GM12878 (cell line): ENCODE measurements at regions not wholly inside any gene's neighbourhood (a gene's known extent, or its start where the extent isn't known, plus 50 kb on each side); places are given as distances from the start of the nearest gene placed in this dataset.

Experiments
- ATAC-seq: fragments of 200-7000 bp; cut with Tn5 transposase; 3 replicates; pipeline ENCODE4 v1.9.1; 2020; ENCODE audit warnings: mild to moderate bottlenecking, moderate library complexity
- BruUV-seq: library from RNA; stranded (reverse); fragments of 400-500 nt; replicated peaks from 2 replicates; lab custom pipeline; 2021; lab: Mats Ljungman, UMichigan
- CTCF ChIA-PET: fragments of 300-600 bp; sonication (Branson Sonifier 250); formaldehyde crosslinking; extraction: SDS; loops from one replicate; lab custom pipeline; 2021; ENCODE audit warnings: inconsistent platforms; lab: Yijun Ruan, JAX
- POLR2A ChIA-PET: fragments of 350-600 bp; formaldehyde crosslinking; extraction: SDS; loops from one replicate; lab custom pipeline; 2021; ENCODE audit warnings: inconsistent platforms; lab: Charles Lee
- RAD21 ChIA-PET: fragments of 300-600 bp; sonication (Branson Sonifier 250); formaldehyde crosslinking; loops from one replicate; lab custom pipeline; 2023; ENCODE audit warnings: antibody characterized with exemption; ENCODE audit not compliant: unreplicated experiment; lab: Charles Lee
- SMC1A ChIA-PET: fragments of 300-600 bp; sonication (Branson Sonifier 250); formaldehyde crosslinking; loops from one replicate; lab custom pipeline; 2023; ENCODE audit not compliant: unreplicated experiment, uncharacterized antibody; lab: Charles Lee
- DNase-seq: peaks from one replicate; pipeline ENCODE4 v3.0.0-alpha.2; 2011; ENCODE audit warnings: low read depth, low spot score
- FAIRE-seq: peaks from 3 replicates; lab custom pipeline; 2011; peaks lifted over from hg19 to GRCh38; lab: Jason Lieb, UNC
- H2AFZ ChIP-seq: 2 replicates; pipeline ENCODE4 v1.6.0; 2011; ENCODE audit warnings: low read depth, low read length, control low read depth; ENCODE audit not compliant: control insufficient read depth
- H3K27ac ChIP-seq: 2 replicates; pipeline ENCODE4 v1.5.1; 2011; ENCODE audit warnings: control low read depth; ENCODE audit not compliant: control insufficient read depth, insufficient read depth
- H3K27me3 ChIP-seq, 2 experiments: replicated peaks in 1 of 2; 2 replicates each; pipeline versions ENCODE4 v1.6.0 to v1.6.1; 2011; ENCODE audit warnings: low read length in 1 of 2; ENCODE audit not compliant: control insufficient read depth in 2 of 2, insufficient read depth in 2 of 2
- H3K36me3 ChIP-seq, 2 experiments: 2 replicates each; pipeline ENCODE4 v1.5.1; 2011; ENCODE audit warnings: low read length in 1 of 2; ENCODE audit not compliant: control insufficient read depth in 2 of 2, insufficient read depth in 2 of 2
- H3K4me1 ChIP-seq: 2 replicates; pipeline ENCODE4 v1.6.1; 2011; ENCODE audit warnings: mild to moderate bottlenecking, low read length, moderate library complexity, mixed read lengths; ENCODE audit not compliant: control insufficient read depth, insufficient read depth
- H3K4me2 ChIP-seq: 2 replicates; pipeline ENCODE4 v1.6.0; 2011; ENCODE audit warnings: control low read depth; ENCODE audit not compliant: control insufficient read depth, insufficient read depth
- H3K4me3 ChIP-seq: fragments of 200-600 bp; sonication (generic); 2 replicates; pipeline ENCODE4 v1.5.1; 2016
- H3K79me2 ChIP-seq: 2 replicates; pipeline ENCODE4 v1.6.0; 2011; ENCODE audit warnings: low read length; ENCODE audit not compliant: control insufficient read depth, insufficient read depth
- H3K9ac ChIP-seq: 2 replicates; pipeline ENCODE4 v1.8.0; 2011; ENCODE audit warnings: low read length, control low read depth, mixed read lengths; ENCODE audit not compliant: control insufficient read depth, insufficient read depth
- H3K9me3 ChIP-seq: replicated peaks from 3 replicates; pipeline ENCODE4 v1.5.1; 2011; ENCODE audit warnings: mild to moderate bottlenecking, low read length; ENCODE audit not compliant: control insufficient read depth, insufficient read depth
- H4K20me1 ChIP-seq: 2 replicates; pipeline ENCODE4 v1.6.0; 2011; ENCODE audit not compliant: control insufficient read depth, insufficient read depth
- BCLAF1 ChIP-seq: fragments of 450-650 bp; IDR thresholded peaks from 2 replicates; pipeline ENCODE4 v1.6.1; 2017; ENCODE audit warnings: antibody characterized with exemption, mild to moderate bottlenecking, moderate library complexity
- BHLHE40 ChIP-seq, 2 experiments: fragments of 450-650 bp in 1 of 2; IDR thresholded peaks; 2 replicates each; pipeline ENCODE4 v1.6.1; 2011 to 2017; ENCODE audit warnings: low read depth in 2 of 2, borderline replicate concordance in 1 of 2, improper control_type of control experiment in 1 of 2, low read length in 1 of 2, mild to moderate bottlenecking in 1 of 2
- CEBPB ChIP-seq, 2 experiments: fragments of 150-350 bp in 1 of 2; IDR thresholded peaks; 2 replicates each; pipeline ENCODE4 v1.6.1; 2012 to 2014; ENCODE audit warnings: low read depth in 2 of 2, low read length in 2 of 2, borderline replicate concordance in 1 of 2, inconsistent platforms in 1 of 2
- EP300 ChIP-seq, 2 experiments: fragments of 150-350 bp in 1 of 2; IDR thresholded peaks; 2 replicates each; pipeline ENCODE4 v1.6.1; 2011 to 2012; ENCODE audit warnings: low read depth in 2 of 2, low read length in 2 of 2, borderline replicate concordance in 1 of 2, improper control_type of control experiment in 1 of 2, inconsistent platforms in 1 of 2; ENCODE audit not compliant: control insufficient read depth in 1 of 2
- HDGF ChIP-seq: fragments of 450-650 bp; IDR thresholded peaks from 2 replicates; pipeline ENCODE4 v1.6.1; 2016; ENCODE audit warnings: antibody characterized with exemption
- MYC ChIP-seq: IDR thresholded peaks from 2 replicates; pipeline ENCODE4 v1.6.1; 2011; ENCODE audit warnings: mild to moderate bottlenecking, low read length, moderate library complexity, inconsistent platforms; ENCODE audit not compliant: insufficient read depth, insufficient replicate concordance, insufficient read length, severe bottlenecking
- NFYB ChIP-seq: IDR thresholded peaks from 2 replicates; pipeline ENCODE4 v1.6.1; 2011; ENCODE audit warnings: low read depth, mild to moderate bottlenecking, low read length, improper control_type of control experiment, moderate library complexity; ENCODE audit not compliant: insufficient read depth
- PML ChIP-seq: IDR thresholded peaks from 2 replicates; pipeline ENCODE4 v1.6.1; 2012; ENCODE audit warnings: low read length, inconsistent platforms
- RCOR1 ChIP-seq: conservative IDR thresholded peaks from 2 replicates; pipeline ENCODE4 v1.6.1; 2012; ENCODE audit warnings: low read depth, low read length, improper control_type of control experiment
- SIX5 ChIP-seq: IDR thresholded peaks from 2 replicates; pipeline ENCODE4 v1.6.1; 2011; ENCODE audit warnings: mild to moderate bottlenecking, low read depth, low read length, moderate library complexity; ENCODE audit not compliant: severe bottlenecking
- SPI1 ChIP-seq: IDR thresholded peaks from 2 replicates; pipeline ENCODE4 v1.6.1; 2011; ENCODE audit warnings: low read depth, mild to moderate bottlenecking, low read length, moderate library complexity, borderline replicate concordance; ENCODE audit not compliant: insufficient read depth
- SUPT20H ChIP-seq: IDR thresholded peaks from 2 replicates; pipeline ENCODE4 v1.6.1; 2011; ENCODE audit warnings: low read depth, mild to moderate bottlenecking, low read length, moderate library complexity, borderline replicate concordance; ENCODE audit not compliant: control insufficient read depth
- TCF3 ChIP-seq: IDR thresholded peaks from 2 replicates; pipeline ENCODE4 v1.6.1; 2012; ENCODE audit warnings: low read depth, mild to moderate bottlenecking, low read length, borderline replicate concordance; ENCODE audit not compliant: insufficient read depth
- USF2 ChIP-seq: IDR thresholded peaks from 2 replicates; pipeline ENCODE4 v1.6.1; 2011; ENCODE audit warnings: low read depth, low read length, improper control_type of control experiment, borderline replicate concordance
- ZBTB40 ChIP-seq: fragments of 450-650 bp; IDR thresholded peaks from 2 replicates; pipeline ENCODE4 v1.6.1; 2016; ENCODE audit warnings: mild to moderate bottlenecking, moderate library complexity, borderline replicate concordance
- ZNF274 ChIP-seq: IDR thresholded peaks from one replicate; pipeline ENCODE4 v1.8.0; 2011; ENCODE audit not compliant: insufficient read length, insufficient read depth
- WGBS: methylation state at CpG from one replicate; pipeline ENCODE4 v1.1.6; 2016; ENCODE audit warnings: low lambda C conversion rate; ENCODE audit not compliant: insufficient replicate concordance, insufficient coverage; ENCODE audit errors: missing lambda C conversion rate; 5-methylcytosine and 5-hydroxymethylcytosine counted together
- in situ Hi-C: fragments of 300-500 bp; cut with MboI; formaldehyde crosslinking; loops from 9 replicates; pipeline ENCODE4 v1.14.3; 2018; ENCODE audit warnings: mixed read lengths
- intact Hi-C: fragments of 100-400 bp; cut with micrococcal nuclease; formaldehyde crosslinking; loops from one replicate; pipeline ENCODE4 v1.14.2; 2022; ENCODE audit not compliant: unreplicated experiment

- no peak for DNase-seq
- Histone ChIP-seq H2AFZ (no peak overlapping the region), H3K9ac (no peak overlapping the region), H3K9me3 (no peaks in the 10 kb centered on the region), H3K27me3 (no peaks in the 10 kb centered on the region), H3K4me2 (no peak overlapping the region), H3K27ac (no peak overlapping the region), H3K4me3 (no peak overlapping the region), H3K79me2 (no peaks in the 10 kb centered on the region), H3K4me1 (no peaks in the 10 kb centered on the region), H3K36me3 (no peaks in the 10 kb centered on the region), H4K20me1 (no peaks in the 10 kb centered on the region)
- RAD21 ChIA-PET = no interaction called here
- SMC1A ChIA-PET = no interaction called here
- BruUV-seq = no TSS peak
- no peak for FAIRE-seq
- POLR2A ChIA-PET = no interaction called here
- WGBS = 59% methylated on average over 24 of the region's 31 CpGs
- CTCF ChIA-PET = no interaction called here
- intact Hi-C loops = no loop called here
- ATAC-seq = no peak
- in situ Hi-C loops = no loop called here
- TF ChIP-seq PML = no peak
- no peak for TF ChIP-seq ZNF274
- TF ChIP-seq SIX5 = no peak
- no peak for TF ChIP-seq TCF3
- no peak for TF ChIP-seq ZBTB40
- TF ChIP-seq CEBPB (IDR thresholded peaks at IDR 0.05; ENCODE audit: borderline replicate concordance in 1 of 2, low read depth in 2 of 2, low read length in 2 of 2) = no peak
- TF ChIP-seq SPI1 = no peak
- TF ChIP-seq USF2 = no peak
- no peak for TF ChIP-seq HDGF
- TF ChIP-seq BCLAF1 = no peak
- no peak for TF ChIP-seq MYC
- TF ChIP-seq BHLHE40 (IDR thresholded peaks at IDR 0.05; ENCODE audit: borderline replicate concordance in 1 of 2, low read depth in 2 of 2, low read length in 1 of 2) = no peak
- no peak for TF ChIP-seq SUPT20H
- no peak for TF ChIP-seq EP300 (IDR thresholded peaks at IDR 0.05; ENCODE audit: borderline replicate concordance in 1 of 2, control insufficient read depth in 1 of 2, low read depth in 2 of 2, low read length in 2 of 2)
- TF ChIP-seq NFYB = no peak
- no peak for TF ChIP-seq RCOR1
Measured at GRCh38 chr1:102234753-102235359, 238.1 kb upstream of the OLFM3 start.
